Nephron (organoid): ENCODE measurements at regions not wholly inside any gene's neighbourhood (a gene's known extent, or its start where the extent isn't known, plus 50 kb on each side); places are given as distances from the start of the nearest gene placed in this dataset.

ENCODE experiments used
- H3K27ac Mint-ChIP-seq, 3 experiments: 2 replicates each; pipeline ENCODE4 v1.8.0; 2020; ENCODE audit warnings: mixed read lengths in 3 of 3, mild to moderate bottlenecking in 2 of 3, moderate library complexity in 1 of 3
- H3K27me3 Mint-ChIP-seq: 2 replicates; pipeline ENCODE4 v1.8.0; 2021; ENCODE audit warnings: low read depth, mild to moderate bottlenecking, moderate library complexity, mixed read lengths
- H3K36me3 Mint-ChIP-seq: 2 replicates; pipeline ENCODE4 v1.8.0; 2020; ENCODE audit warnings: low read depth, mixed read lengths
- H3K4me1 Mint-ChIP-seq: 2 replicates; pipeline ENCODE4 v1.8.0; 2020; ENCODE audit warnings: mixed read lengths
- H3K4me3 Mint-ChIP-seq, 3 experiments: 2 replicates each; pipeline ENCODE4 v1.8.0; 2020; ENCODE audit warnings: mild to moderate bottlenecking in 3 of 3, mixed read lengths in 3 of 3, moderate library complexity in 2 of 3
- H3K9me3 Mint-ChIP-seq: 2 replicates; pipeline ENCODE4 v1.8.0; 2020; ENCODE audit warnings: mixed read lengths
- CTCF ChIP-seq, 3 experiments: fragments of 200-600 bp; sonication (generic); IDR thresholded peaks; one replicate each; pipeline ENCODE4 v1.5.0; 2021; ENCODE audit warnings: antibody characterized with exemption in 3 of 3; ENCODE audit not compliant: unreplicated experiment in 3 of 3

GRCh38 chr17:77325577-77326075, 184.9 kb downstream of the SEC14L1 start:
- no peak for TF ChIP-seq CTCF (IDR thresholded peaks at IDR 0.05; ENCODE audit: unreplicated experiment in 3 of 3)
- peak overlapping the region in 2 of 3 experiments; percentile 98 to 99 for H3K27ac Mint-ChIP-seq
- H3K36me3 Mint-ChIP-seq, result no peaks in the 10 kb centered on the region
- no peaks in the 10 kb centered on the region for H3K9me3 Mint-ChIP-seq
- H3K4me3 Mint-ChIP-seq, result no peak overlapping the region
- H3K27me3 Mint-ChIP-seq, result peaks cover 9% of the 10 kb centered on the region
- peaks cover 52% of the 10 kb centered on the region for H3K4me1 Mint-ChIP-seq

GRCh38 chr17:77326076-77326591, 185.4 kb downstream of the SEC14L1 start:
- no peak for TF ChIP-seq CTCF (IDR thresholded peaks at IDR 0.05; ENCODE audit: unreplicated experiment in 3 of 3)
- H3K36me3 Mint-ChIP-seq, result no peaks in the 10 kb centered on the region
- no peak overlapping the region for H3K4me3 Mint-ChIP-seq
- peaks cover 53% of the 10 kb centered on the region for H3K4me1 Mint-ChIP-seq
- H3K27me3 Mint-ChIP-seq, result peaks cover 9% of the 10 kb centered on the region
- peak overlapping the region in 2 of 3 experiments; percentile 38 to 84 for H3K27ac Mint-ChIP-seq
- no peaks in the 10 kb centered on the region for H3K9me3 Mint-ChIP-seq

- Mint-ChIP-seq H3K27ac (peak overlapping the region in 2 of 3 experiments; percentile 38 to 84), H3K36me3 (no peaks in the 10 kb centered on the region), H3K4me1 (peaks cover 58% of the 10 kb centered on the region), H3K27me3 (peaks cover 9% of the 10 kb centered on the region), H3K9me3 (no peaks in the 10 kb centered on the region), H3K4me3 (no peak overlapping the region)
- TF ChIP-seq CTCF (IDR thresholded peaks at IDR 0.05; ENCODE audit: unreplicated experiment in 3 of 3), result no peak
Observed at GRCh38 chr17:77326636-77327035, 185.9 kb downstream of the SEC14L1 start.

GRCh38 chr17:77327181-77327565, 186.4 kb downstream of the SEC14L1 start:
- H3K27me3 Mint-ChIP-seq, result peaks cover 9% of the 10 kb centered on the region
- H3K4me3 Mint-ChIP-seq, result no peak overlapping the region
- H3K9me3 Mint-ChIP-seq, result no peaks in the 10 kb centered on the region
- H3K27ac Mint-ChIP-seq, result peak overlapping the region in 2 of 3 experiments; percentile 47 to 84
- no peaks in the 10 kb centered on the region for H3K36me3 Mint-ChIP-seq
- no peak for TF ChIP-seq CTCF (IDR thresholded peaks at IDR 0.05; ENCODE audit: unreplicated experiment in 3 of 3)
- peaks cover 58% of the 10 kb centered on the region for H3K4me1 Mint-ChIP-seq

- no peaks in the 10 kb centered on the region for H3K36me3 Mint-ChIP-seq
- H3K27ac Mint-ChIP-seq, result peak overlapping the region in 2 of 3 experiments; percentile 47 to 57
- H3K4me1 Mint-ChIP-seq, result peaks cover 58% of the 10 kb centered on the region
- H3K27me3 Mint-ChIP-seq, result peaks cover 9% of the 10 kb centered on the region
- no peak overlapping the region for H3K4me3 Mint-ChIP-seq
- H3K9me3 Mint-ChIP-seq, result no peaks in the 10 kb centered on the region
- TF ChIP-seq CTCF (IDR thresholded peaks at IDR 0.05; ENCODE audit: unreplicated experiment in 3 of 3), result no peak
Observed at GRCh38 chr17:77327566-77328464, 187.0 kb downstream of the SEC14L1 start.
